ENCODE measurements at regions not wholly inside any gene's neighbourhood (a gene's known extent, or its start where the extent isn't known, plus 50 kb on each side); places are given as distances from the start of the nearest gene placed in this dataset.
A peak's percentile ranks its signal among the peaks of the same experiment; 100 is the strongest.
"Not testable (repeated sequence)": the region's sequence is repeated elsewhere in the genome, so short reads cannot be mapped to it uniquely, and the experiment has no call there.

GRCh38 chr5:28822071-28822470 lies 1783.7 kb upstream of the CDH9 start:
- Mint-ChIP-seq H3K27ac (no peak overlapping the region), H3K36me3 (ENCODE audit: low read depth) (no peaks in the 10 kb centered on the region), H3K9me3 (ENCODE audit: low read depth) (peaks cover 18% of the 10 kb centered on the region), H3K4me3 (no peak overlapping the region), H3K4me1 (no peaks in the 10 kb centered on the region), H3K27me3 (no peaks in the 10 kb centered on the region)
- no peak for DNase-seq
- ATAC-seq = no peak
- ChIA-PET CTCF (no interaction called here), POLR2A (no interaction called here)
- intact Hi-C loops (cut with DNase I, micrococcal nuclease) = no loop called here

- Mint-ChIP-seq H3K27me3 (no peaks in the 10 kb centered on the region), H3K4me1 (no peaks in the 10 kb centered on the region), H3K4me3 (no peak overlapping the region), H3K27ac (no peak overlapping the region), H3K9me3 (ENCODE audit: low read depth) (peaks cover 8% of the 10 kb centered on the region), H3K36me3 (ENCODE audit: low read depth) (no peaks in the 10 kb centered on the region)
- intact Hi-C loops (cut with DNase I, micrococcal nuclease) = no loop called here
- DNase-seq = no peak
- POLR2A ChIA-PET = no interaction called here
- ATAC-seq = no peak
- CTCF ChIA-PET = interaction anchor here (0.7 kb wide), 1 partner anchor 23 kb away, joined by 3 read pairs; no protein-coding TSS in a partner anchor
These were observed 1772.4 kb upstream of the CDH9 start for GRCh38 chr5:28810751-28811136.

GRCh38 chr5:28809811-28810750 lies 1771.7 kb upstream of the CDH9 start:
- H3K9me3 Mint-ChIP-seq (ENCODE audit: low read depth) = peaks cover 8% of the 10 kb centered on the region
- ChIA-PET CTCF (interaction anchor here (0.6 to 0.7 kb wide), 2 partner anchors 22 to 441 kb away, joined by 3 read pairs; no protein-coding TSS in a partner anchor), POLR2A (no interaction called here)
- H3K36me3 Mint-ChIP-seq (ENCODE audit: low read depth) = no peaks in the 10 kb centered on the region
- DNase-seq (no peak), ATAC-seq (no peak)
- H3K27ac Mint-ChIP-seq = no peak overlapping the region
- H3K4me3 Mint-ChIP-seq = no peak overlapping the region
- H3K4me1 Mint-ChIP-seq = no peaks in the 10 kb centered on the region
- no peaks in the 10 kb centered on the region for H3K27me3 Mint-ChIP-seq
- intact Hi-C loops (cut with DNase I, micrococcal nuclease) = no loop called here

GRCh38 chr5:28808967-28809810 lies 1770.8 kb upstream of the CDH9 start:
- no peaks in the 10 kb centered on the region for H3K27me3 Mint-ChIP-seq
- no peak overlapping the region for H3K27ac Mint-ChIP-seq
- ATAC-seq = no peak
- no peaks in the 10 kb centered on the region for H3K4me1 Mint-ChIP-seq
- peaks cover 8% of the 10 kb centered on the region for H3K9me3 Mint-ChIP-seq (ENCODE audit: low read depth)
- intact Hi-C loops (cut with DNase I, micrococcal nuclease) = no loop called here
- no peak for DNase-seq
- CTCF ChIA-PET = no interaction called here
- POLR2A ChIA-PET = no interaction called here
- no peak overlapping the region for H3K4me3 Mint-ChIP-seq
- H3K36me3 Mint-ChIP-seq (ENCODE audit: low read depth) = no peaks in the 10 kb centered on the region

- no peaks in the 10 kb centered on the region for H3K27me3 Mint-ChIP-seq
- DNase-seq = no peak
These were observed 1768.9 kb upstream of the CDH9 start for GRCh38 chr5:28807195-28807729.

GRCh38 chr5:28799035-28799434 lies 1760.6 kb upstream of the CDH9 start:
- H3K9me3 Mint-ChIP-seq (ENCODE audit: low read depth); POLR2A ChIA-PET; DNase-seq; ATAC-seq; H3K27ac Mint-ChIP-seq; H3K36me3 Mint-ChIP-seq (ENCODE audit: low read depth); intact Hi-C loops (cut with DNase I, micrococcal nuclease); CTCF ChIA-PET; H3K27me3 Mint-ChIP-seq; H3K4me3 Mint-ChIP-seq; H3K4me1 Mint-ChIP-seq: not testable (repeated sequence)

More at GRCh38 chr5:28807195-28807729, 1768.9 kb upstream of the CDH9 start:
- Mint-ChIP-seq H3K4me3 (no peak overlapping the region), H3K36me3 (ENCODE audit: low read depth) (no peaks in the 10 kb centered on the region), H3K9me3 (ENCODE audit: low read depth) (peaks cover 8% of the 10 kb centered on the region), H3K27ac (no peak overlapping the region), H3K4me1 (no peaks in the 10 kb centered on the region)
- POLR2A ChIA-PET = no interaction called here
- intact Hi-C loops (cut with DNase I, micrococcal nuclease) = no loop called here
- CTCF ChIA-PET = no interaction called here
- ATAC-seq = no peak

- Mint-ChIP-seq H3K4me3 (no peak overlapping the region), H3K27ac (no peak overlapping the region), H3K27me3 (no peaks in the 10 kb centered on the region), H3K4me1 (no peaks in the 10 kb centered on the region), H3K36me3 (ENCODE audit: low read depth) (no peaks in the 10 kb centered on the region), H3K9me3 (ENCODE audit: low read depth) (peaks cover 12% of the 10 kb centered on the region)
- CTCF ChIA-PET = no interaction called here
- POLR2A ChIA-PET = no interaction called here
- no peak for DNase-seq
- intact Hi-C loops (cut with DNase I, micrococcal nuclease) = no loop called here
- no peak for ATAC-seq
These were observed 1750.6 kb upstream of the CDH9 start for GRCh38 chr5:28788954-28789353.

GRCh38 chr5:28780083-28780692 lies 1741.8 kb upstream of the CDH9 start:
- no peaks in the 10 kb centered on the region for H3K27me3 Mint-ChIP-seq
- H3K9me3 Mint-ChIP-seq (ENCODE audit: low read depth) = peaks cover 9% of the 10 kb centered on the region
- CTCF ChIA-PET = no interaction called here
- H3K36me3 Mint-ChIP-seq (ENCODE audit: low read depth) = no peaks in the 10 kb centered on the region
- POLR2A ChIA-PET = no interaction called here
- intact Hi-C loops (cut with DNase I, micrococcal nuclease) = no loop called here
- no peaks in the 10 kb centered on the region for H3K4me1 Mint-ChIP-seq
- H3K4me3 Mint-ChIP-seq = no peak overlapping the region
- H3K27ac Mint-ChIP-seq = no peak overlapping the region
- ATAC-seq (no peak), DNase-seq (no peak)

GRCh38 chr5:28779161-28779754 lies 1740.9 kb upstream of the CDH9 start:
- no peaks in the 10 kb centered on the region for H3K27me3 Mint-ChIP-seq

GRCh38 chr5:28770307-28770706 lies 1731.9 kb upstream of the CDH9 start:
- no peaks in the 10 kb centered on the region for H3K4me1 Mint-ChIP-seq
- peaks cover 10% of the 10 kb centered on the region for H3K9me3 Mint-ChIP-seq (ENCODE audit: low read depth)
- H3K4me3 Mint-ChIP-seq = no peak overlapping the region
- ChIA-PET CTCF (no interaction called here), POLR2A (no interaction called here)
- H3K36me3 Mint-ChIP-seq (ENCODE audit: low read depth) = no peaks in the 10 kb centered on the region
- H3K27ac Mint-ChIP-seq = no peak overlapping the region
- intact Hi-C loops (cut with DNase I, micrococcal nuclease) = no loop called here
- H3K27me3 Mint-ChIP-seq = no peaks in the 10 kb centered on the region
- ATAC-seq (no peak), DNase-seq (no peak)

More at GRCh38 chr5:28779161-28779754, 1740.9 kb upstream of the CDH9 start:
- Mint-ChIP-seq H3K4me1 (no peaks in the 10 kb centered on the region), H3K9me3 (ENCODE audit: low read depth) (peaks cover 9% of the 10 kb centered on the region), H3K36me3 (ENCODE audit: low read depth) (no peaks in the 10 kb centered on the region), H3K27ac (no peak overlapping the region), H3K4me3 (no peak overlapping the region)
- POLR2A ChIA-PET = no interaction called here
- DNase-seq = no peak
- CTCF ChIA-PET = no interaction called here
- ATAC-seq = no peak
- intact Hi-C loops (cut with DNase I, micrococcal nuclease) = no loop called here

GRCh38 chr5:28766565-28767158 lies 1728.3 kb upstream of the CDH9 start:
- CTCF ChIA-PET = no interaction called here
- POLR2A ChIA-PET = no interaction called here

More at GRCh38 chr5:28766565-28767158, 1728.3 kb upstream of the CDH9 start:
- intact Hi-C loops (cut with DNase I, micrococcal nuclease) = loop anchor here in 1 of 2 experiments (2.0 kb wide), 1 partner anchor 422 kb away; no protein-coding TSS in a partner anchor
- Mint-ChIP-seq H3K27me3 (no peaks in the 10 kb centered on the region), H3K4me3 (no peak overlapping the region), H3K27ac (no peak overlapping the region), H3K36me3 (ENCODE audit: low read depth) (no peaks in the 10 kb centered on the region), H3K4me1 (no peaks in the 10 kb centered on the region), H3K9me3 (ENCODE audit: low read depth) (peaks cover 1% of the 10 kb centered on the region)
- peak; percentile 11 for DNase-seq
- ATAC-seq = no peak

All from activated CD4-positive, alpha-beta T cell treated with anti-CD3 and anti-CD28 coated beads for 36 hours (primary cell).